Right kidney (tissue), 1 donor: ENCODE measurements at regions not wholly inside any gene's neighbourhood (a gene's known extent, or its start where the extent isn't known, plus 50 kb on each side); places are given as distances from the start of the nearest gene placed in this dataset.

Source experiments
- DNase-seq: peaks from one replicate; pipeline ENCODE4 v3.0.0-alpha.2; 2016

- DNase-seq, result no peak
Observed at GRCh38 chr14:101068313-101069227, 165.0 kb upstream of the RTL1 start.

DNA sequence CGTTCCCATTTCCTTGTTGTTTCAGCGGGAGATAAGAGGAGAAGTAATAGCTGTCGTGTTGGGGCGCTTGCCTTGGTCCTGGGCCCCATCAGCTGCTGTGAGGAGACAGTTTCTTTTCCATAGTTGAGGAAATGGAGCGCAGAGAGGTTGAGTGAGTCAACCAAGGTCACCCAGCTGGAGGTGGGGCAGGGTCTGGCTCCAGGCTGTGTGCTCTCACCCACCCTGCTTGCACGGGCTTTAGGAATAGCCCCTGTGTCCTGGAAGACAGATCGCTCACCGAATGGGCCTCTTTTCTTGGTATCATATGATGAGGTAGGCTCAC lies 165.7 kb upstream of the RTL1 start:
- DNase-seq, result no peak

DNA sequence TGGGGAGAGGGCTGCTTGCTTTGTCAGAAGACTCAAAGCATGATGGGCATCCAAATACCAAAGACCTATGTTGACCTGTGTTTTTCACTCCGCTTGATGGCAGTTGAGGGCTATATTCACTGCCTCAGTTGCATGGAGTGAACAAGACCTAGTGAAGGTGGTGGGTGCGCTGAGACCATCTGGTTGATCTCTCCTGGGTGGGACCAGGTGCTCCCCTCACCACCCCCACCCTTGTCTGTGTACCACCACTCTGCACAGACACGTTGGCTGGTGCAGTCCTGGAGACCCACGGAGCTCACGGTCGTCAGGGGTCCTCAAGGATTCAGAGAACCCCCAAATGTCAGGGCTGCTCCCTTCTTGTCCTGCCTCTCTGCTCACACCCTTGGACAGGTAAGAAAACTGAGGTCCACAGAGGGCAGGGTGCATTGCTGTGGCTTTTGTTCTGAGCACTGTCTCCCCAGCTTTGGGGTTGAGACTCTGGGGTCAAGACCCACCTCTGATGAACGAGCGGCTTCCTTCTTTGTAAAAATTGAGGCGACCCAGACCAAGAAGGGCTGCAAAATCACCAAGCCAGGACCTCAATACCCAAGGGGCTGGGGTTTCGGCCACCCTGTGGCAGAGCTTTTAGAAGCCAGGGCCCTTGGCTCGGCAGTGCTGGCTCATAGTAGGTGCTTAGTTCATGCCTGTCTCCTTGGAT lies 166.3 kb upstream of the RTL1 start:
- no peak for DNase-seq

GRCh38 chr14:101070540-101071492 lies 167.3 kb upstream of the RTL1 start:
- no peak for DNase-seq

GRCh38 chr14:101071493-101071906 lies 168.0 kb upstream of the RTL1 start:
- DNase-seq, result no peak

DNA sequence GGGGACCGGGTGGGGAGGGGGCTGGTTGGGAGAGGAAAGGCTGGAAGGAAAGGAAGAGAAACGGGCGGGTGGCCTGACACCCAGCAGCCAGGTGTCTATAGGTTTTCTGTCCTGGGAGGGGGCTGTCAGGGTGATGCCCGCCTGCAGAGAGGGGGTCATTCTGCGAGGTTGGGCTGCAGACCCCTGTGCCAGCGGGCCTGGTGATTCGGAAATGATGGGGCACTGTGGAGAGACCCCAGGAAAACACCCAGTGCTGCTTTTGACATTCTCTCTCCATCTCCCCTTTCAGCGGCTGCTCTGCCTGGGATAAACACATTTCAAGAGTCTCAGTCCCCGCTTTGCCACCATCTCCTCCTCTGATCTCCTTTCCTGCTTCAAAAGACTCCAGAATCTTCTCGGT lies 168.5 kb upstream of the RTL1 start:
- DNase-seq, result no peak

GRCh38 chr14:101072531-101072930 lies 169.0 kb upstream of the RTL1 start:
- no peak for DNase-seq

GRCh38 chr14:101072945-101073597 lies 169.5 kb upstream of the RTL1 start:
- peak; percentile 59 for DNase-seq

- DNase-seq, result no peak
Observed at GRCh38 chr14:101073598-101073965, 170.1 kb upstream of the RTL1 start.

GRCh38 chr14:101074196-101075024 lies 170.9 kb upstream of the RTL1 start:
- DNase-seq, result no peak

- no peak for DNase-seq
Observed at GRCh38 chr14:101075025-101075800, 171.7 kb upstream of the RTL1 start.

GRCh38 chr14:101075801-101076413 lies 172.4 kb upstream of the RTL1 start:
- peak; percentile 23 for DNase-seq

DNA sequence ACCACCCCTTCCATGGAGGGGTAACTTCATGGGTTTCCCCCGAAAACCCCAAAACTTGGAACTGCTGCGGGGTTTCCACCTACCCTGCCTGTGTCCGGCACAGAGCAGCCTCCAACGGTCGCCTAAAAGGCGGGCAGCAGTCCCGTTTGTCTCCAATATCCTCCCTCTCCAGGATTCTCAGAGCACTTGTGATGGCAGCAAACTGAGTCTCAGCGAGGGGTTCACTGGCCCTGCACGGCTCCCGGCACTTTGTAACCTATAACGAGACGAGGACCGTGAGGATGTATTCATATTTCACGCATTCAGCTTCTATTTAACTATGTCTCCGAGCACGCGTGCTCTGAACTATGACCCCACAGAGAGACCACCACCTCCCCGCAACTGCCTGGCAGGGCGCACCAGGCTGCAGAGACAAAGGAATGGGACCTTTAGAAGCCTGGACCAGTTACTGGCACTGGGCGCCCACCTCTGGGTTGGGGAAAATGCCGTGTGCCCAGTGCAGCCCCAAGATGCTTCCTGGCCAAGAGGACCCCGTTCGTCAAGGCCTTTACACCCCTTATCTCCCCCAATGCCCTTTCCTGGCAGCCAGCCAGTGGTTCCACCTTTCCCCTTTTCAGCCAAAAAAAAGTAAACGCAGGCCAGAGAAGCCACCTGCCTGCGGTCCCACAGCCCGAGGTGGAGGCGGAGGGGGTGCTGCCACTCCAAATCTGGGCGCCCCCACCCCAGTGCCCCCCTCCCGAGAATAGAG lies 173.1 kb upstream of the RTL1 start:
- peak; percentile 28 for DNase-seq

GRCh38 chr14:101077481-101078074 lies 174.1 kb upstream of the RTL1 start:
- peak; percentile 44 for DNase-seq

GRCh38 chr14:101078170-101078891 lies 174.8 kb upstream of the RTL1 start:
- no peak for DNase-seq

- DNase-seq, result no peak
Observed at GRCh38 chr14:101078892-101079221, 175.3 kb upstream of the RTL1 start.

- no peak for DNase-seq
Observed at GRCh38 chr14:101080922-101081593, 177.5 kb upstream of the RTL1 start.

DNA sequence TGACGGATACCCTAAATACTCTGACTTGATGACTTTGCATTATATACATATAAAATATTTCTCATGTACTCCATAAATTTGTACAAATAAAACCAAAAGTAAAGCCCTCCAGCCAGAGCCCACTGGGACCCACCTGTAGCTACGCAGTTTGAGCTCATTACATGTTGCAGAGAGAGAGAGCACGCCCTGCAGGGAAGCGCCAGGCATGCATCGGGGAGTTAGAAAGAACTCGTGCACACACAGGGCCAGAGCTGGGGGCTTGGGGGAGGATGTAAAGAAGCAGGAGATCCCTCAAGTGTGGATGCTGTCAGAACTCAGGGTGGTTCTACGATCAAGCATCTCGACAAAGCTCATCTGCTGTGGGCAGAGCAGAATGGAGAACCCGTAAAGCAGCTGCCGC lies 178.5 kb upstream of the RTL1 start:
- no peak for DNase-seq
